ENCODE measurements at regions not wholly inside any gene's neighbourhood (a gene's known extent, or its start where the extent isn't known, plus 50 kb on each side); places are given as distances from the start of the nearest gene placed in this dataset.

DNA sequence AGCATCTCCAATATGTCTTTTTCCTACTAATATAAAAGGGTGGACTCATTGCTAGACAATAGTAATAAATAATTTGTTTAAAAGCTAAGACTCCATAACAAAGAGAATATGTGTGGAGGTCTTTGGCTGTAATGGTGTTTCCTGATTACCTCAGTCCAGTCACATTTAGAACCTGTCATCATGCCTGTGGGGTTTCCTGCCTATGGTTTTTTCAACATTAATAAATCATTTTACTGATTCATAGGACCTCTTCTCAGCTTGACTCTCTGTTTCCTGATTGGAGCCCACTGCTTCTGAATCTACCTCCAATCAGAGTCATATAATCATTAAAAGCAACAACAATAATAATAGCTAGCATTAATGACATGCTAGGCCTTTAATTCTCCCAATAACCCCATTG, 52.4 kb upstream of the GNAI1 start:
- TF ChIP-seq EZH2 (IDR thresholded peaks at IDR 0.05): no peak
- TF ChIP-seq FOXP2 (optimal IDR thresholded peaks at IDR 0.05; ENCODE audit: control extremely low read depth, extremely low read length, insufficient read depth): no peak
- TF ChIP-seq POLR2AphosphoS5 (IDR thresholded peaks at IDR 0.05; ENCODE audit: borderline replicate concordance, low read depth, low read length): no peak
